ENCODE measurements at regions not wholly inside any gene's neighbourhood (a gene's known extent, or its start where the extent isn't known, plus 50 kb on each side); places are given as distances from the start of the nearest gene placed in this dataset.

GRCh38 chr5:68846828-68847227, 247.0 kb upstream of the SLC30A5 start:
- DNase-seq = no peak
- 74 to 91% (median 81%) methylated on average over 3 of the region's 3 CpGs for WGBS, 5 donors
- Histone ChIP-seq H3K4me1 (no peaks in the 10 kb centered on the region), H3K27me3 (replicated peaks in 1 of 7) (no peaks in the 10 kb centered on the region), H3K36me3 (no peaks in the 10 kb centered on the region), H3K4me3 (no peak overlapping the region), H3K9me3 (peaks cover 0 to 3% (median under 1%) of the 10 kb centered on the region in 8 donors), H3K27ac (no peak overlapping the region)
- intact Hi-C loops (cut with DNase I; ENCODE audit: low total_unique reads) = no loop called here
- TF ChIP-seq CTCF (IDR thresholded peaks at IDR 0.05 in 8 of 11, conservative IDR thresholded peaks at IDR 0.05 in 3 of 11) (no peak), POLR2AphosphoS5 (IDR thresholded peaks at IDR 0.05) (no peak), POLR2A (IDR thresholded peaks at IDR 0.05) (no peak)

DNA sequence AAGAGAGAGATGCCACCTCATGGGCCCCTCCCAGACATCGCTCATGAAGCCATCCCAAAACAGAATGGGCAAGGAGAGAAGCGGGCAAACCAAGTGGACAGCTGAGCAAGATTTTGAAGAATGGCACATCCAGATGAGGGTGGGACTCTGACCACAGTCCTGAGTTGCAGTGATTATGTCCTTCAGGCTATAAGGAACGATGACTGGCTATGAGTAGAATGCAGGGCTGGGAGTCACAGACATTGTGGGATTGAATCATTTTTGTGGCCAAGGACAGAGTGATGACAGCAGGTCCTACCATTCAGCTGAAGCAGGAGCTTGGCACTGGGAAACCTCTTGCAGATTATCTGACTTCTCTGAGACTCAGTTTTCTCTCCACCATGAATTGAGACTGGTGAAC, 245.7 kb upstream of the SLC30A5 start:
- no peaks in the 10 kb centered on the region for H3K4me1 ChIP-seq
- peaks cover 0 to 7% (median 2%) of the 10 kb centered on the region in 8 donors for H3K9me3 ChIP-seq
- WGBS, 5 donors = 81 to 97% (median 90%) methylated on average over 3 of the region's 3 CpGs
- no peaks in the 10 kb centered on the region for H3K36me3 ChIP-seq
- intact Hi-C loops (cut with DNase I; ENCODE audit: low total_unique reads) = no loop called here
- H3K27me3 ChIP-seq (replicated peaks in 1 of 7) = no peaks in the 10 kb centered on the region
- TF ChIP-seq POLR2AphosphoS5 (IDR thresholded peaks at IDR 0.05) (no peak), POLR2A (IDR thresholded peaks at IDR 0.05) (no peak), CTCF (IDR thresholded peaks at IDR 0.05 in 8 of 11, conservative IDR thresholded peaks at IDR 0.05 in 3 of 11) (no peak)
- no peak overlapping the region for H3K27ac ChIP-seq
- H3K4me3 ChIP-seq = no peak overlapping the region
- DNase-seq = no peak

GRCh38 chr5:68849103-68849502, 244.7 kb upstream of the SLC30A5 start:
- DNase-seq = no peak
- no peaks in the 10 kb centered on the region for H3K36me3 ChIP-seq
- H3K27ac ChIP-seq = no peak overlapping the region
- peaks cover 0 to 7% (median 2%) of the 10 kb centered on the region in 8 donors for H3K9me3 ChIP-seq
- no peaks in the 10 kb centered on the region for H3K4me1 ChIP-seq
- intact Hi-C loops (cut with DNase I; ENCODE audit: low total_unique reads) = no loop called here
- no peak overlapping the region for H3K4me3 ChIP-seq
- TF ChIP-seq CTCF (IDR thresholded peaks at IDR 0.05 in 8 of 11, conservative IDR thresholded peaks at IDR 0.05 in 3 of 11) (no peak), POLR2AphosphoS5 (IDR thresholded peaks at IDR 0.05) (no peak), POLR2A (IDR thresholded peaks at IDR 0.05) (no peak)
- H3K27me3 ChIP-seq (replicated peaks in 1 of 7) = no peaks in the 10 kb centered on the region

- intact Hi-C loops (cut with DNase I; ENCODE audit: low total_unique reads) = no loop called here
- no peak overlapping the region for H3K27ac ChIP-seq
These were observed 243.9 kb upstream of the SLC30A5 start for GRCh38 chr5:68849906-68850305.

More at GRCh38 chr5:68849906-68850305, 243.9 kb upstream of the SLC30A5 start:
- no peak for DNase-seq
- no peak for TF ChIP-seq POLR2AphosphoS5 (IDR thresholded peaks at IDR 0.05)
- TF ChIP-seq CTCF (IDR thresholded peaks at IDR 0.05 in 8 of 11, conservative IDR thresholded peaks at IDR 0.05 in 3 of 11) = no peak
- TF ChIP-seq POLR2A (IDR thresholded peaks at IDR 0.05) = no peak
- no peaks in the 10 kb centered on the region for H3K27me3 ChIP-seq (replicated peaks in 1 of 7)
- WGBS, 5 donors = 69 to 91% (median 88%) methylated on average over 1 of the region's 1 CpG
- no peaks in the 10 kb centered on the region for H3K36me3 ChIP-seq
- H3K4me1 ChIP-seq = no peaks in the 10 kb centered on the region
- peaks cover 0 to 7% (median 2%) of the 10 kb centered on the region in 8 donors for H3K9me3 ChIP-seq
- no peak overlapping the region for H3K4me3 ChIP-seq
